NCI-H460 (cell line): ENCODE measurements at regions not wholly inside any gene's neighbourhood (a gene's known extent, or its start where the extent isn't known, plus 50 kb on each side); places are given as distances from the start of the nearest gene placed in this dataset.
A peak's percentile ranks its signal among the peaks of the same experiment; 100 is the strongest.

Source experiments
- DNase-seq: peaks from one replicate; pipeline ENCODE4 v3.0.0-alpha.2; 2016; ENCODE audit warnings: low read depth; ENCODE audit errors: extremely low read depth

DNA sequence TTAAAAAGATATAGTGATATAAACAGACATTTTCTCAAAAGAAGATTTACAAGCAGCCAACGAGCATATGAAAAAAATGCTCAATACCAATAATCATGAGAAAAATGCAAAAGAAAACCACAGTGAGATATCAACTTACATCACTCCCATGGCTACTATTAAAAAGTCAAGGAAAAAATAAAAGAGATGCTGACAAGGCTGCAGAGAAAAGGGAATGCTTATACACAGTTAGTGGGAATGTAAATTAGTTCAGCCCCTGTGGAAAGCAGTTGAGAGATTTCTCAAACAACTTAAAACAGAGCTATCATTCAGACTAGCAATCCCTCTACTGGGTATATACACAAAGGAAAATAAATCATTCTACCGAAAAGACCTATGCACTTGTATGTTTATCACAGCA is 97.1 kb upstream of the CARD18 start:
- DNase-seq: no peak

DNA sequence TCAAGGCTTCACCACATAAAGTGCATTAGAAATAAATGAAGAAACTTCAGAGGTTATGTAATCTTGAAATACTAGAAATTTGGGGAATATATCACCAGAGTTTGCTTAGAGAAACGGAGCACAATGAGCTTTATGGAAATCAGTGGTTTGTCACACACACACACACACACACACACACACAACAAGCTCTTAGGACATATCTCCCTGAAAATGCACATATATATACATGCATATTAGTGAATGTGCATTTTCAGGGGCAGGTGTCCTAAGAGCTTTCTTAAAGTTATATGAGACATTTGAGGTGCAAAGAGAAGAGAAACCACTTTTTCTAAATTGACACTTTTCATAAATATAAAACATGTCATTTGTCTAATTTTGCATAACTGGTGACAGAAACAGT is 93.7 kb upstream of the CARD18 start:
- no peak for DNase-seq

DNA sequence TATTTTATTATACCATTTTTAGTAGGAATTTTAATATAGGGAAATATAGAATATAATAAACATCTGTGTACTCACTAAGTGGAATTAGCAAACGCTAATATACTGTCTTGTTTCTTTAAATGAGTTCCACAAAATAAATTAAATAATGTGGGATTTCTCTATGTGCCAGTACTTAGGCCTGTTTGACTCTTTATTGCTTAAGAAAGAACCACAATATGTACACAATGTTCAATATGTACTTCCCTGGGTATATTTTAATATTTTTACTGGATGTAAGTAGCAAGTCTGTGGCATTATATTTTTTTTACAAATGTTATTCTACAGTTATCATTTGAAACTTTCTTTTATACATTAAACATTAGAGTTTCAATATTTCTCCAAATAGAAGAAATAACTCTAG is 92.5 kb upstream of the CARD18 start:
- no peak for DNase-seq

DNA sequence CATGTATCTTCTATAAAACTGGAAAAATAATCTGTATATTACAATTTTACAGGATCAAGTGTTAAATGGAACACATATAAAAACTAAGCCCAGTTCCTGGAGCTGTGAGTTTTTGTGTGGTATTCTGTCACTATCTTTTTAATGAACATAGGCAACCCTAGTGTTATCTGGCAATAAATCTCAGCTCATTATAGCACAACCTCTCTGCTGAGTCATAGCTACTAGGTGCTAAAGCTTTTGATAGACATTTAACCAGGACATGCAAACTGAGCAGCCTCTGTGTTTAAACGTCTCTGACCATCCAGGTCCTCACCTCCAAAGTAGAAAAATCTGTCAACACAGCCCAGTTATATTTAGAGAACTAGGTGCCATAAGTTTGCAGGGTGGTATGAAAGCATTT is 91.0 kb upstream of the CARD18 start:
- DNase-seq: no peak

DNA sequence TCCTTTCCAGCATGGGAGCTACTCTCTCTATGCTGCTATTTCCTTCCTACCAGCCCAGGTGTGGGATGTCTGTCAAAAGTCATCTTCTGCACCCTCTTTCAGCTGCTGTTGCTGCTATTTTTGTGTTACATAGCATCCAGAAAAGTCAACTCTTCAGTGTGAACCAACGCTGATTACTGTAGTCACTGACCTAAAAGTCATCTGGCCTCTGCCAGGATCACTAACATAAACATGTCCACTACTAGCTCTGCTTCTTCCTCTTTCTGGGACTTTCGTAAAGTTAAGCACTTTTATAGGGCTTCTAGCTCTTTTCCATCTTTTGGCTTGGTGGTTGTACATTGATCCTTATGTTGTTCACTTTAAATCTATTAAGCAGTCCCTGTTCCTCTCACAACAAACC is 90.2 kb upstream of the CARD18 start:
- DNase-seq: no peak

DNA sequence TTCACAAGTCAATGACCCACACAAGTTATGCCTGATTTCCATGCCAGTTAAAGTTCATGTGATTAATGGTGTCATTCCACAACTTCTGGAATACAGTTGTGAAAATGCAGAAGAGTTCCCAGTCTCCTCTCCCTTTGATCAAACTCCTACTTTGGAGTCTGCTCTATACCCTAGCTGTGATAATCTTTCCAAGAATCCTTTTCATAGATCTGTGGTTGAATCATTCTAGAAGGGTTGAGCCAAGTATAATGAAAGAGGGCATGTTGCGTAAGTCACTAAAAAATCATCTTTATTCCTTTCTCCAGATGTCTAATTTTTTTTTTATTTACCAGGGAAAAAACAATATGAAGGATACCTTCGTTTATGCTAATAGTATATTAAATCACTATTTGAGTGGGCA is 89.7 kb upstream of the CARD18 start:
- DNase-seq: no peak

DNA sequence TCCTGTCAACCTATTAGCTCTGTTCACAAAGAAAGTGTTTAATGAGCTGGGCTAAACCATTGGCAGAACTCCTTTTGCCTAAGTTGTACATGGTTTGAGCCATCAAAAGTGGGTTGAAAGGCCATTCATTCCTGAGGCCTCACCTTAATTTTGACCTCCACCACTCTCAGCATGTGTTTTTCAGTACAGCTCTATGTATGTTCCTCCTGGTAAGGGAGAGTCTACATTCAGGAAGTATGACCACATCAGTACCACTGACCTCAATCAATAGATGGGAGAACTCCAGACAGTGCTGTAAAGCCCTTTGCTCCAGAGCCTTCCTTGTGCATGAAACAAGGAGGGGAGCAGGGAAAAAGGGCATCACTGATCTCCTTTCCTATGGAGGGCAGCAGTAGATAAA is 87.8 kb upstream of the CARD18 start:
- DNase-seq: no peak

DNA sequence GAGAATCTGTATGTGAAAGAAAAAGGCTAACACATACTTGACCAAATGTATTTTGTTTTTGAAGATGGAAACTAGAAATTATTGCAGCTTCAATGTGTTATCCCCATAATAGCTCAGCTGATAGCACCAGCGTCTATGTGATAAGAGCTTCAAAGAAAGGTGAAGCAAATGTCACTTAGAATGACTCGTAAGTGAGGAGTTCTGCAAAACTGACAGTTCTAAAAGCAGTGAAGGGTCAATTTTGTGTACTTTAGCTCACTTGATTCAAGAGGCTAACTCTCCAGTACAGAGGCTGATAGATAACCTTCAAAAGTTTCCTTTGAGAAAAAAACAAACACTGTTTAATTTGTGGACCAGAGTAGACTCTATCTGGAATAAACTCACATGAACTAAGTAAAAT is 87.2 kb upstream of the CARD18 start:
- no peak for DNase-seq

DNA sequence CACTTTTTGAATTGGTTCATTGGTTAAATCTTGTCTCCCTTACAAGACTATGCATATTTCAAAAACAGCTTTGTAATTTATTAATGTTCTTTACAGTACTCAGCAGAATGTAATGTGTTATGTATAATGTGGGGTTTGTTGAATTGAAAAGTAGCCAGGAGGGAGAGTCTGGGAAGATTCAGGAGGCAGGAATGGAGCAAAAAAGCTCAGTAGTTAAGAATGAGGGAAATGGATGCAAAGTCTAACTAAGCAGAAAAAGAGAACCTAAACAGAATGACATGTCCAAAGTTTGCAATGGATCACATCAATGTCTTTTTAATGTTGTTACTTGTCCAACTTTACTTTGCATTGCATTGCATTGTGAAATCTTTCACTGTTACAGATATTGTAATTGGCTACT is 86.5 kb upstream of the CARD18 start:
- no peak for DNase-seq

DNA sequence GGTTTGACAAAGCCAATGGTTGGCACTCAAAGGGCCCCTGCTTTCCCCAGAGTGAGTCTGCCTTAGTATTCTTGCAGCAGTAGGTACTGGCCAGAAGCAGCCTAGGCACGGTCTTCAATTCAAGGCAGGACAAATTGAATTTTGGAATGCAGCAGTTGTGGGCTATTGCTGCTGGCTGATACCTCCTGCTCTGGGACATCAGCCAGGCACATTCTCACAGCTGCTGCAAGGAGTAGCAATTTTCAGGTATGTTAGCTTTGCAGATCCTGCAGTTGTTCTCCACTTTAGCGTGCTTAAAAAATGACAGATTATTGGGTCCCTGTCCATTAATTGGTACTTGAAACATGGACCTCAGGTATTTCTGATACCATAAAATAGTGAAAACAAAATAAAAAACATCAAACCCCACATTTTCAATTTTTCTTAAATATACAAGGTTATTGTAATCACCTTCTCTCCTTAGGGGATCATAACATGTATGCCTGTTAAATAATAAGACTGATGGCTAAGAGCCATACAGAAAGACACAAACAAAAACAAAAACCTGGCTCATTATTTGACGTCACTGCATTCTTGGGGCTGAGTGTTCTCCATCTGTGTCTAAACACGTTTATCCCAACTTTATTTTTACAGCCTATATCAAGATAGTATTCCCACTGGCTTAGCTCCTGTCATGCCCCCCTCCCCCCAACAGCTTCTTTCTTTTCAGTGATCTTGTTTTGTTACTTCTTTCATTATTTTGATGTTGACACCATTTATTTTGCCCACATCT is 85.1 kb upstream of the CARD18 start:
- DNase-seq: no peak

DNA sequence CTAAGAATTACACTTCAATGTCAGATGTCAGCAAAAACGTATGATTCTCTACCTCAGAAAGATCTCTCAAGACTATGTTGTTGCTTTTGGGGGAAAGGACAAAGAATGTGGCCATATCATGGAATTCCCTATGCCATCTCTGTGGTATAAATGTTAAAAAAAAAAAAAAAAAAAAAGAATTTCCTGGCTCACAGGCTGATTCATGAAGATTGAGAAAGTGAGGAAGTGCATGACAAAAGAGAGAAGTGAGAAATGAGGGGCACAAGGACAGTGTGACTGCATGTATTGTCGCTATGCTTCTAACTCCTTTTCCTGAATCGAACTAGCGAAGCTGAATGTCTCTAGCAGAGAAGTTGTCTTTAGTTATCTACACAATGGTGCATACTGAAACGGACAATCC is 80.6 kb upstream of the CARD18 start:
- no peak for DNase-seq

DNA sequence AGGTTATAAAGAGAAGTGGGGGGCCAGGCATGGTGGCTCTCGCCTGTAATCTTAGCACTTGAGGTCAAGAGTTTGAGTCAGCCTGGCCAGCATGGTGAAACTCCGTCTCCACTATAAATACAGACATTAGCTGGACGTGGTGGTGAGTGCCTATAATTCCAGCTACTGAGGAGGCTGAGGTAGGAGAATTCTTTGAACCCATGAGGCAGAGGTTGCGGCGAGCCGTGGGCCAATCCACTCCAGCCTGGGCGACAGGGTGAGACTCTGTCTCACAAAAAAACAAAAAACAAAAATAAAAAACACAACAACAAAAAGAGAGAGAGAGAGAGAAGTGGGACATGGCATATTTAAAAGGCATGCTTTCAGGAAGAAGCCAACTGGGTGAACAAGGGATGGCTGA is 80.1 kb upstream of the CARD18 start:
- no peak for DNase-seq

DNA sequence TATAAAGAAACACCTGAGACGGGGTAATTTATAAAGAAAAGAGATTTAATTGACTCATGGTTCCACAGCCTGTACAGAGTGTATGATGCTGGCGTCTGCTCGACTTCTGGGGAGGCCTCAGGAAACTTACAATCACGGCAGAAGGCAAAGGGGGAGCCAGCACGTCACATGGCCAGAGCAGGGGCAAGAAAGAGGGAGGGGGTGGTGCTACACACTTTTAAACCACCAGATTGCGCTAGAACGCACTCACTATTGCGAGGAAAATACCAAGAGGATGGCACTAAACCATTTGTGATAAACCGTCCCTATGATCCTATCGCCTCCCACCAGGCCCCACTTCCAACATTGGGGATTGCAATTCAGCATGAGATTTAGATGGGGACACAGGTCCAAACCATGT is 79.7 kb upstream of the CARD18 start:
- DNase-seq: no peak

DNA sequence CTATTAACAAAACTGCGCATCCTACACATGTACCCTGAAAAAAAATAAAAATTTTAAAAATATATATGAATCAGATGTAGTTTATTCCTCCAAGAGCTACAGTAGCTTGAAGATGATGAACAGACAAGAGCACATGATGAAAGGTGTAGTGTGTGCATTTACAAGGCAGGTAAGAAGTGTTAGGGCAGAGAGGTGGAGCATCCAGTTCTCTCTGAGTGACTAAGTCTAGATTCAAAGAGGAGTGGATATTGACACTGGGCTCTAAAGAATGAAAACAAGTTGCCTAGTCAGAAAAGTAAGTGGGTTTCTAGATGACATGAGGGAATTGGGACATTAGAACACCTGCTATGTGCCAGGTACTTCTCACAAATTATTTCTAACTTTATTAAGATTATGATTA is 76.0 kb upstream of the CARD18 start:
- DNase-seq: no peak

DNA sequence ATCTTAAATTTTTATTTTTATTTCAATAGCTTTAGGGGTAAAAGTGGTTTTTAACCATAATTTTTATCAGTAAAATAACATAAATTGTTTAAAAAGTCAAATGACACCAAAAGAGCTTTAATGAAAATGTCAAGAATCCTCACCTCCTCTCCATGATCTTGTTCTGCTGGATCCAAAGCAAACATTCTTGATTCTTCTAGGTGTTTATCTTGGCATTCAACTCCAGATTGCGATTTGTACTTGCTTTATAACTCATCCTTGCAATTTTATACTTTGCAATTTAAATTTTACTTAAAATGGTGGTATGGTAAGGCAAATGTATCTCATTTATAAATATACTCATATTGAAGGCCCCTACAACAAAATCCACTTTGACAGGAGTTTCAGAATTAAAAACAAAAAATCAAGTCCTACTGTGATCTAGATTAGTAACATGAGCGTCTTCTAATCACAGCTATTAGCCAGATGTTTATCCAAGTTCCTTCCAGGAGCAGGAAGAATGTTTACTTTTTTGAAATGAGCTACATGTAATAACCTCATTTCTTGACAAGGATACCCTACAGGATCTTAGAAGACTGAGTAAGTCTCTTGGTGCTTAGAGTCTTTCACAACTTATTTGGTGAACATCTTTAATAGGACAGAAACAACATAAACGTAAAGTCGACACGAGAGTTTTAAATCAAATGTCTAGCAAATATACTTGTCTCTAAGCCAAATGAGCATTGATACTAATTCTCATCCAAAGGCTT is 72.4 kb upstream of the CARD18 start:
- no peak for DNase-seq

DNA sequence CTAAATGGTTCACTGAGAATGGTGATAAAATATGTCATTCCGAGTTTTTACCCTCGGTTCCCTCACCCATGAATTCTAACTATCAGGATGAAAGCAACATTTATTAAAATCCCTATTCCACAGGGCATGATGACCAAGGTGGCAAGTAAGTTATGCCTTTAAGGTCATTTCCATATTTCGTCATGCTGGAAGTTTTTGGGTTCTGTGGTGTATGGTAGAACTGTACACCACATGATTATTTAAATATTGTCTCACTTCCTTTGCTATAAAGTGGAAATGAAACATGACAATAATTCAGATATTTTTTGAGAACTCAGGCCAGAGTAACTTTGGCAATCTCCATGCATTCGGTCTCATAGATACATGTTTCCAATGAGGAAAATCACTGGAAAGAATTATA is 68.5 kb upstream of the CARD18 start:
- no peak for DNase-seq

DNA sequence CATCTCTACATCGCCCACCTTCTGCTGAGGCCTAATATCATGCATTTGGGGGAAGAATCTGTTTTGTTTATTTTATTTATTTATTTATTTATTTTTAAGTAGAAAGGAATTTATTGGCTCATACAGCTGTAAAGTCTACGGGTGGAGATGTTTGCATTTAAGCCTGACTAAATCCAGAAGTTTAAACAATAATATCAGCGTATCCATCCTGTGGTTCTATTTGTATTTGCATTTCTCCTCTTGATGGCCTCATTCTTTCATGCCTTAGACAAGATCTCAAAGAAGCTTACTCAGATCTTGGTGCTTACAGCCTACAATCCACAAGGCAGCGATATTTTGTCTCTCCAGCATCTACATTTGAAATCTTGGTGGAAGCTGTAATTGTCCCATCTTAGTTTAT is 67.1 kb upstream of the CARD18 start:
- peak; percentile 26 for DNase-seq

DNA sequence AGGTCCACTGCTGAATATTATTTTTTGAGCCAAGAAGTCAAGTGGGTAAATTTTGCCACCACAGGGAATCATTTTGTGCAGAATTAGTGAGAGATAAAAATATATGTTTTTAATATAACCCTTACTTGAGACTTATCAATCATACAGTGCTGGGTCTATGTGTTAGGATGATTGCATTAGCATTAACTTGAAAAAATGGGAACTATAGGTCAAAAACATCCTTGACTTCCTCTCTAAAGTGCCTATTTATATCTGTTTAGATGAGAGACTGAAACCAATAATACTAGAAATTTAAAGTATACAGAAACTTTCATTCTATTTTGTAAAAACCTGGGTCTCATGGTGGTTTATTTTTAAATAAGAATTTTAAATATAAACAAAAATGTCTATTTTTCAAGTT is 65.1 kb upstream of the CARD18 start:
- DNase-seq: no peak

DNA sequence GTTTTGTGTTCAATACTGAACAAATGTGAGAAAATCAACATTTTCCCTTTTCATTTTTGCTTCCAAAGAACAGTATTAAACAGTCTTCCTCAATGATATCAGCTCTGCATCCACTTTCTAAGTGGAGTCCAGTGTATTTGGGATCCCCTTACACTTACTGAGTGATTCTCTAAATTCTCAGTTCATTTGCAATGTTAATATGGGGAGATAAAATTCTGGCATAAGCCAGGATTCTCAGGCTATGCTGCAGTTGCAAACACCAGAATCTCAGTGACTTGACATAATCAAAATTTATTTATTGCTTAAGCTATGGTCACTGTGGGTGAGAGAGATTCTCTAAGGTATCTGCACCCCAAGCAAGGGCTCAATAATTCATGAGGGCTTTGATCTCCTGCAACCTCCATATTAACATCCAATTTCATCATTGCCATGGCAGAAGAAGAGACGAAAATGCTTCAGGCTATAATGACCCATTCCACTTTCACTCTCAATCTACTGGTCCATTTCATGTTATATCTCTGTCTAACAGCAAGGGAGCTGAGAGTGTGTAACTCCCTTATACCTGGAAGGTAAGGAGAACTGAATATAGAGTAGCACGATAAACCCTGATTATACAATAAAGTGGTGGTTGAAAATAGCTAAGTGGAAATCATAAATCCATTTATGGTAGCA is 64.1 kb upstream of the CARD18 start:
- no peak for DNase-seq

DNA sequence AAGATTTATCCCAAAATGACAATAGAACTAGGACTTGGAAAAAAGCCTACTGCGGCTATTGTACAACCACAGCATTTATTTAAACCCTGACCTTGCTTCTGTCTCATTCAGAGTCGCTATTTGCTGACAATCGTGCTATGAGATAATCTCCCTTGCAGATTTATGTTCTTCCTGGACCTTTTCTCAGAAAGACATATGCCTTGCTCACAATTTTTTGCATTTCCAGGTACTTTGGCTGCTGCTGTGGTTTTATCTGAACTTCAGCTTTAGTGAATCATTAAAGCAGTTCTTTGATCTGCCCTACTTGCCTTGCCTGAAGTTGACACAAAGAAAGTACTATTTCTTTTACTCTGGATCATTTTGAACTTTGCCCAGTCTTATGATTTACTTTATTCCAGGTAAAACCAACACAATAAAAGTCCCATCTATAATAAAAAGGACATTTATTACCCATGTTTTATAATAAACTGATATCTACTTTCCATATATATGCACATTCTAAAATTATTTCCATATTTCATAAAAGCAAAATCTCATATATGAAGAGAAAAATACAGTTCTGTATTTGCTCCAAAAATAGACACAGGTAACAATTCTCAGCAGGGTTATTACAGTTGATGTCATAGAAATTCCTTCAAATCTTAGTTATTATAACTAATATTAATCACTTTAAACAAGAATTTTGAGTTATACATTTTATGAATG is 63.4 kb upstream of the CARD18 start:
- DNase-seq: no peak

DNA sequence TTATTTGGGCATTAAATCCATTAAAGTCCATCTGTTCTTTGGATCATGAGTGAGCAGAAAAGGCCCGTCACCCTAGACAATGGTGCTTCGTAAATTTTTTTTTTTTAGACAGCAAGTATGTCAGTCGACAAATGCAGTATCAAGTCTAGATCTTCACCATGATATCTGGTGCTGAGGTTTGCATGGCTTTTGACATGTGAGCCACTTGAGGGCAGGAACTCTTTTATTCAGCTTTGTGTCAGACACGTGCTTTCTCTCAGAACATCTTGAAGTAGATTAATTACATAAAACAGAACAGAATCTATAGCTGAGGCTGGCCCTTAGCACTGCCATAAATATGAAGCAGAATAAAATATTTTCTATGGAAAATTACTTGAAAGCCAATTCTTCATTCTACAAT is 62.9 kb upstream of the CARD18 start:
- no peak for DNase-seq
